ENCODE measurements at regions not wholly inside any gene's neighbourhood (a gene's known extent, or its start where the extent isn't known, plus 50 kb on each side); places are given as distances from the start of the nearest gene placed in this dataset.
A peak's percentile ranks its signal among the peaks of the same experiment; 100 is the strongest.

- Histone ChIP-seq H3K9ac (ENCODE audit: low read depth in 1 of 2, low read length in 2 of 2) (no peak overlapping the region), H3K27ac (ENCODE audit: low read depth, low read length) (no peak overlapping the region), H3K9me3 (ENCODE audit: control insufficient read depth in 1 of 2, low read length in 2 of 2) (no peaks in the 10 kb centered on the region), H3K4me3 (ENCODE audit: low read depth in 1 of 2, low read length in 2 of 2) (no peak overlapping the region), H3K27me3 (ENCODE audit: control insufficient read depth in 1 of 2, insufficient read depth in 2 of 2, low read length in 2 of 2) (no peaks in the 10 kb centered on the region), H3K4me1 (ENCODE audit: control insufficient read depth in 1 of 2, insufficient read depth in 2 of 2, low read length in 2 of 2) (no peaks in the 10 kb centered on the region), H3K36me3 (ENCODE audit: control insufficient read depth in 1 of 2, insufficient read depth in 2 of 2, low read length in 2 of 2) (no peaks in the 10 kb centered on the region)
Observed at GRCh38 chr19:29378126-29378525, 147.7 kb upstream of the VSTM2B start.

- peak overlapping the region; percentile 1 for H3K27ac ChIP-seq (ENCODE audit: low read depth, low read length)
- H3K4me3 ChIP-seq (ENCODE audit: low read depth in 1 of 2, low read length in 2 of 2): no peak overlapping the region
- no peaks in the 10 kb centered on the region for H3K9me3 ChIP-seq (ENCODE audit: control insufficient read depth in 1 of 2, low read length in 2 of 2)
- no peaks in the 10 kb centered on the region for H3K27me3 ChIP-seq (ENCODE audit: control insufficient read depth in 1 of 2, insufficient read depth in 2 of 2, low read length in 2 of 2)
- H3K4me1 ChIP-seq (ENCODE audit: control insufficient read depth in 1 of 2, insufficient read depth in 2 of 2, low read length in 2 of 2): no peaks in the 10 kb centered on the region
- no peaks in the 10 kb centered on the region for H3K36me3 ChIP-seq (ENCODE audit: control insufficient read depth in 1 of 2, insufficient read depth in 2 of 2, low read length in 2 of 2)
- no peak overlapping the region for H3K9ac ChIP-seq (ENCODE audit: low read depth in 1 of 2, low read length in 2 of 2)
Observed at GRCh38 chr19:29378543-29379080, 147.2 kb upstream of the VSTM2B start.

GRCh38 chr19:29379257-29380021 is 146.4 kb upstream of the VSTM2B start:
- Histone ChIP-seq H3K27me3 (ENCODE audit: control insufficient read depth in 1 of 2, insufficient read depth in 2 of 2, low read length in 2 of 2) (no peaks in the 10 kb centered on the region), H3K36me3 (ENCODE audit: control insufficient read depth in 1 of 2, insufficient read depth in 2 of 2, low read length in 2 of 2) (no peaks in the 10 kb centered on the region), H3K9me3 (ENCODE audit: control insufficient read depth in 1 of 2, low read length in 2 of 2) (no peaks in the 10 kb centered on the region), H3K4me1 (ENCODE audit: control insufficient read depth in 1 of 2, insufficient read depth in 2 of 2, low read length in 2 of 2) (no peaks in the 10 kb centered on the region), H3K4me3 (ENCODE audit: low read depth in 1 of 2, low read length in 2 of 2) (no peak overlapping the region), H3K27ac (ENCODE audit: low read depth, low read length) (no peak overlapping the region), H3K9ac (ENCODE audit: low read depth in 1 of 2, low read length in 2 of 2) (no peak overlapping the region)

GRCh38 chr19:29380581-29380980 is 145.2 kb upstream of the VSTM2B start:
- Histone ChIP-seq H3K27me3 (ENCODE audit: control insufficient read depth in 1 of 2, insufficient read depth in 2 of 2, low read length in 2 of 2) (no peaks in the 10 kb centered on the region), H3K9ac (ENCODE audit: low read depth in 1 of 2, low read length in 2 of 2) (no peak overlapping the region), H3K9me3 (ENCODE audit: control insufficient read depth in 1 of 2, low read length in 2 of 2) (no peaks in the 10 kb centered on the region), H3K27ac (ENCODE audit: low read depth, low read length) (no peak overlapping the region), H3K36me3 (ENCODE audit: control insufficient read depth in 1 of 2, insufficient read depth in 2 of 2, low read length in 2 of 2) (no peaks in the 10 kb centered on the region), H3K4me1 (ENCODE audit: control insufficient read depth in 1 of 2, insufficient read depth in 2 of 2, low read length in 2 of 2) (no peaks in the 10 kb centered on the region), H3K4me3 (ENCODE audit: low read depth in 1 of 2, low read length in 2 of 2) (no peak overlapping the region)

- Histone ChIP-seq H3K9me3 (ENCODE audit: control insufficient read depth in 1 of 2, low read length in 2 of 2) (no peaks in the 10 kb centered on the region), H3K27ac (ENCODE audit: low read depth, low read length) (no peak overlapping the region), H3K36me3 (ENCODE audit: control insufficient read depth in 1 of 2, insufficient read depth in 2 of 2, low read length in 2 of 2) (no peaks in the 10 kb centered on the region), H3K9ac (ENCODE audit: low read depth in 1 of 2, low read length in 2 of 2) (no peak overlapping the region), H3K4me3 (ENCODE audit: low read depth in 1 of 2, low read length in 2 of 2) (no peak overlapping the region), H3K27me3 (ENCODE audit: control insufficient read depth in 1 of 2, insufficient read depth in 2 of 2, low read length in 2 of 2) (no peaks in the 10 kb centered on the region), H3K4me1 (ENCODE audit: control insufficient read depth in 1 of 2, insufficient read depth in 2 of 2, low read length in 2 of 2) (no peaks in the 10 kb centered on the region)
Observed at GRCh38 chr19:29381353-29382203, 144.2 kb upstream of the VSTM2B start.

- Histone ChIP-seq H3K4me1 (ENCODE audit: control insufficient read depth in 1 of 2, insufficient read depth in 2 of 2, low read length in 2 of 2) (no peaks in the 10 kb centered on the region), H3K9ac (ENCODE audit: low read depth in 1 of 2, low read length in 2 of 2) (no peak overlapping the region), H3K36me3 (ENCODE audit: control insufficient read depth in 1 of 2, insufficient read depth in 2 of 2, low read length in 2 of 2) (no peaks in the 10 kb centered on the region), H3K27me3 (ENCODE audit: control insufficient read depth in 1 of 2, insufficient read depth in 2 of 2, low read length in 2 of 2) (no peaks in the 10 kb centered on the region), H3K9me3 (ENCODE audit: control insufficient read depth in 1 of 2, low read length in 2 of 2) (no peaks in the 10 kb centered on the region), H3K27ac (ENCODE audit: low read depth, low read length) (no peak overlapping the region), H3K4me3 (ENCODE audit: low read depth in 1 of 2, low read length in 2 of 2) (no peak overlapping the region)
Observed at GRCh38 chr19:29383696-29384095, 142.1 kb upstream of the VSTM2B start.

- Histone ChIP-seq H3K27ac (ENCODE audit: low read depth, low read length) (no peak overlapping the region), H3K9ac (ENCODE audit: low read depth in 1 of 2, low read length in 2 of 2) (no peak overlapping the region), H3K36me3 (ENCODE audit: control insufficient read depth in 1 of 2, insufficient read depth in 2 of 2, low read length in 2 of 2) (no peaks in the 10 kb centered on the region), H3K4me1 (ENCODE audit: control insufficient read depth in 1 of 2, insufficient read depth in 2 of 2, low read length in 2 of 2) (no peaks in the 10 kb centered on the region), H3K4me3 (ENCODE audit: low read depth in 1 of 2, low read length in 2 of 2) (no peak overlapping the region), H3K9me3 (ENCODE audit: control insufficient read depth in 1 of 2, low read length in 2 of 2) (peaks cover 0 to 7% of the 10 kb centered on the region in 2 donors), H3K27me3 (ENCODE audit: control insufficient read depth in 1 of 2, insufficient read depth in 2 of 2, low read length in 2 of 2) (no peaks in the 10 kb centered on the region)
Observed at GRCh38 chr19:29384656-29385055, 141.1 kb upstream of the VSTM2B start.

GRCh38 chr19:29385191-29385795 is 140.5 kb upstream of the VSTM2B start:
- no peak overlapping the region for H3K4me3 ChIP-seq (ENCODE audit: low read depth in 1 of 2, low read length in 2 of 2)
- H3K4me1 ChIP-seq (ENCODE audit: control insufficient read depth in 1 of 2, insufficient read depth in 2 of 2, low read length in 2 of 2): no peaks in the 10 kb centered on the region
- no peak overlapping the region for H3K27ac ChIP-seq (ENCODE audit: low read depth, low read length)
- H3K9me3 ChIP-seq (ENCODE audit: control insufficient read depth in 1 of 2, low read length in 2 of 2): peaks cover 0 to 9% of the 10 kb centered on the region in 2 donors
- H3K36me3 ChIP-seq (ENCODE audit: control insufficient read depth in 1 of 2, insufficient read depth in 2 of 2, low read length in 2 of 2): no peaks in the 10 kb centered on the region
- no peak overlapping the region for H3K9ac ChIP-seq (ENCODE audit: low read depth in 1 of 2, low read length in 2 of 2)
- no peaks in the 10 kb centered on the region for H3K27me3 ChIP-seq (ENCODE audit: control insufficient read depth in 1 of 2, insufficient read depth in 2 of 2, low read length in 2 of 2)

GRCh38 chr19:29386970-29387369 is 138.8 kb upstream of the VSTM2B start:
- Histone ChIP-seq H3K4me1 (ENCODE audit: control insufficient read depth in 1 of 2, insufficient read depth in 2 of 2, low read length in 2 of 2) (no peaks in the 10 kb centered on the region), H3K4me3 (ENCODE audit: low read depth in 1 of 2, low read length in 2 of 2) (no peak overlapping the region), H3K27me3 (ENCODE audit: control insufficient read depth in 1 of 2, insufficient read depth in 2 of 2, low read length in 2 of 2) (no peaks in the 10 kb centered on the region), H3K9me3 (ENCODE audit: control insufficient read depth in 1 of 2, low read length in 2 of 2) (peaks cover 6 to 19% of the 10 kb centered on the region in 2 donors), H3K36me3 (ENCODE audit: control insufficient read depth in 1 of 2, insufficient read depth in 2 of 2, low read length in 2 of 2) (no peaks in the 10 kb centered on the region), H3K27ac (ENCODE audit: low read depth, low read length) (no peak overlapping the region), H3K9ac (ENCODE audit: low read depth in 1 of 2, low read length in 2 of 2) (no peak overlapping the region)

- H3K27me3 ChIP-seq (ENCODE audit: control insufficient read depth in 1 of 2, insufficient read depth in 2 of 2, low read length in 2 of 2): no peaks in the 10 kb centered on the region
- H3K9me3 ChIP-seq (ENCODE audit: control insufficient read depth in 1 of 2, low read length in 2 of 2): peaks cover 7 to 19% of the 10 kb centered on the region in 2 donors
- H3K36me3 ChIP-seq (ENCODE audit: control insufficient read depth in 1 of 2, insufficient read depth in 2 of 2, low read length in 2 of 2): no peaks in the 10 kb centered on the region
- no peak overlapping the region for H3K9ac ChIP-seq (ENCODE audit: low read depth in 1 of 2, low read length in 2 of 2)
- H3K4me1 ChIP-seq (ENCODE audit: control insufficient read depth in 1 of 2, insufficient read depth in 2 of 2, low read length in 2 of 2): no peaks in the 10 kb centered on the region
- no peak overlapping the region for H3K27ac ChIP-seq (ENCODE audit: low read depth, low read length)
- no peak overlapping the region for H3K4me3 ChIP-seq (ENCODE audit: low read depth in 1 of 2, low read length in 2 of 2)
Observed at GRCh38 chr19:29387586-29387985, 138.2 kb upstream of the VSTM2B start.

All from duodenal mucosa (tissue), 2 donors.